ENCODE measurements at regions not wholly inside any gene's neighbourhood (a gene's known extent, or its start where the extent isn't known, plus 50 kb on each side); places are given as distances from the start of the nearest gene placed in this dataset.

DNA sequence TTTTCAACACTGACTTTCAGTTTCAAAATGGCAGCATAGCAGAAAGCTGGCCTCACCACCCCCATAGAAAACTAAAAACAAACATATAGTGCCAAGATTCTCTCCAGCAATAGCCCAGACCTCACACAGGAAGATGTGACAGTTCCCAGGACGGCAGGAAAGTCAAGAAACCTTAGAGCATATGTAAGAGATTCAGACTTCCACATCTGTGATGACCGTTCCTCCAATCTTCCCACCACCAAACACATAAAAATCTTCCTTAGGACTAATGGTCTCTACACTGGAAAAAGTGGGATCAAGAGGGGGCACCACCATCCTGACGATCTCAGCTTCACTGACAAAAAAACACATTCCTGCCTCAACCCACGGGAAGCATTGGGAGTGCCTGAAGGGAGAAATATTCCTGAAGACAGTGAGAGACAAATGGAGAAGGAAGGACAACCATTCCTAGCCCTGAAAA is 134.1 kb upstream of the CPXCR1 start:
- no peak overlapping the region for H3K9ac ChIP-seq (ENCODE audit: low read depth, low read length)
- ATAC-seq (ENCODE audit: low read depth) = no peak
- POLR2A ChIA-PET (ENCODE audit: unreplicated experiment) = no interaction called here
- no peak overlapping the region for H2BK120ac ChIP-seq (ENCODE audit: low read depth, low read length)
- no peaks in the 10 kb centered on the region for H3K9me1 ChIP-seq (ENCODE audit: insufficient read depth, low read length)
- intact Hi-C loops (cut with micrococcal nuclease) = no loop called here
- WGBS, 2 experiments (ENCODE audit: extremely low coverage in 2 of 2, insufficient read length in 1 of 2) = no CpG with 5 or more reads among the region's 4 CpGs
- H4K8ac ChIP-seq (ENCODE audit: low read depth in 2 of 2, low read length in 2 of 2) = no peak overlapping the region
- no peaks in the 10 kb centered on the region for H4K20me1 ChIP-seq (ENCODE audit: insufficient read depth, low read length)
- no peak overlapping the region for H2BK5ac ChIP-seq (ENCODE audit: low read depth, low read length, poor library complexity, severe bottlenecking)
- TF ChIP-seq MXI1 (IDR thresholded peaks at IDR 0.05; ENCODE audit: borderline replicate concordance, low read depth, low read length) (no peak), POLR2A (IDR thresholded peaks at IDR 0.05; ENCODE audit: low read depth, low read length) (no peak), RFX5 (IDR thresholded peaks at IDR 0.05; ENCODE audit: low read depth, low read length) (no peak), CHD1 (IDR thresholded peaks at IDR 0.05; ENCODE audit: low read depth, low read length) (no peak), NFE2L2 (IDR thresholded peaks at IDR 0.05; ENCODE audit: low read depth, low read length) (no peak), RCOR1 (IDR thresholded peaks at IDR 0.05; ENCODE audit: insufficient replicate concordance, low read length) (no peak), MAFK (IDR thresholded peaks at IDR 0.05; ENCODE audit: low read depth, low read length) (no peak), CEBPB (IDR thresholded peaks at IDR 0.05; ENCODE audit: low read depth, low read length) (no peak), FOS (IDR thresholded peaks at IDR 0.05; ENCODE audit: low read depth, low read length) (no peak), RAD21 (IDR thresholded peaks at IDR 0.05; ENCODE audit: low read length) (no peak), SMC3 (IDR thresholded peaks at IDR 0.05; ENCODE audit: low read depth, low read length) (no peak), MAZ (IDR thresholded peaks at IDR 0.05; ENCODE audit: borderline replicate concordance, low read depth, low read length) (no peak), BHLHE40 (IDR thresholded peaks at IDR 0.05; ENCODE audit: low read depth, low read length) (no peak)
- TF ChIP-seq, protein P1, sequence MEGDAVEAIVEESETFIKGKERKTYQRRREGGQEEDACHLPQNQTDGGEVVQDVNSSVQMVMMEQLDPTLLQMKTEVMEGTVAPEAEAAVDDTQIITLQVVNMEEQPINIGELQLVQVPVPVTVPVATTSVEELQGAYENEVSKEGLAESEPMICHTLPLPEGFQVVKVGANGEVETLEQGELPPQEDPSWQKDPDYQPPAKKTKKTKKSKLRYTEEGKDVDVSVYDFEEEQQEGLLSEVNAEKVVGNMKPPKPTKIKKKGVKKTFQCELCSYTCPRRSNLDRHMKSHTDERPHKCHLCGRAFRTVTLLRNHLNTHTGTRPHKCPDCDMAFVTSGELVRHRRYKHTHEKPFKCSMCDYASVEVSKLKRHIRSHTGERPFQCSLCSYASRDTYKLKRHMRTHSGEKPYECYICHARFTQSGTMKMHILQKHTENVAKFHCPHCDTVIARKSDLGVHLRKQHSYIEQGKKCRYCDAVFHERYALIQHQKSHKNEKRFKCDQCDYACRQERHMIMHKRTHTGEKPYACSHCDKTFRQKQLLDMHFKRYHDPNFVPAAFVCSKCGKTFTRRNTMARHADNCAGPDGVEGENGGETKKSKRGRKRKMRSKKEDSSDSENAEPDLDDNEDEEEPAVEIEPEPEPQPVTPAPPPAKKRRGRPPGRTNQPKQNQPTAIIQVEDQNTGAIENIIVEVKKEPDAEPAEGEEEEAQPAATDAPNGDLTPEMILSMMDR (conservative IDR thresholded peaks at IDR 0.05; ENCODE audit: low read depth, low read length) = no peak
- TF ChIP-seq, protein P2, sequence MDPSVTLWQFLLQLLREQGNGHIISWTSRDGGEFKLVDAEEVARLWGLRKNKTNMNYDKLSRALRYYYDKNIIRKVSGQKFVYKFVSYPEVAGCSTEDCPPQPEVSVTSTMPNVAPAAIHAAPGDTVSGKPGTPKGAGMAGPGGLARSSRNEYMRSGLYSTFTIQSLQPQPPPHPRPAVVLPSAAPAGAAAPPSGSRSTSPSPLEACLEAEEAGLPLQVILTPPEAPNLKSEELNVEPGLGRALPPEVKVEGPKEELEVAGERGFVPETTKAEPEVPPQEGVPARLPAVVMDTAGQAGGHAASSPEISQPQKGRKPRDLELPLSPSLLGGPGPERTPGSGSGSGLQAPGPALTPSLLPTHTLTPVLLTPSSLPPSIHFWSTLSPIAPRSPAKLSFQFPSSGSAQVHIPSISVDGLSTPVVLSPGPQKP (IDR thresholded peaks at IDR 0.05; ENCODE audit: borderline replicate concordance, low read depth, low read length) = no peak
- TF ChIP-seq, protein P3, sequence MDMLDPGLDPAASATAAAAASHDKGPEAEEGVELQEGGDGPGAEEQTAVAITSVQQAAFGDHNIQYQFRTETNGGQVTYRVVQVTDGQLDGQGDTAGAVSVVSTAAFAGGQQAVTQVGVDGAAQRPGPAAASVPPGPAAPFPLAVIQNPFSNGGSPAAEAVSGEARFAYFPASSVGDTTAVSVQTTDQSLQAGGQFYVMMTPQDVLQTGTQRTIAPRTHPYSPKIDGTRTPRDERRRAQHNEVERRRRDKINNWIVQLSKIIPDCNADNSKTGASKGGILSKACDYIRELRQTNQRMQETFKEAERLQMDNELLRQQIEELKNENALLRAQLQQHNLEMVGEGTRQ (IDR thresholded peaks at IDR 0.05; ENCODE audit: low read depth, low read length) = no peak
- no peak overlapping the region for H4K91ac ChIP-seq (ENCODE audit: insufficient read depth, low read depth, low read length)
- dilution Hi-C loops (cut with HindIII; ENCODE audit: low sequenced_read_pairs, unreplicated experiment) = no loop called here
- no peak overlapping the region for H4K5ac ChIP-seq (ENCODE audit: low read depth, low read length)
- in situ Hi-C loops (cut with MboI; ENCODE audit: low sequenced_read_pairs) = no loop called here
- H3K23ac ChIP-seq (ENCODE audit: low read depth, low read length) = no peak overlapping the region
- no peak overlapping the region for H3K27ac ChIP-seq (ENCODE audit: insufficient read depth, low read length)
- no peak overlapping the region for H3K14ac ChIP-seq (replicated peaks; ENCODE audit: low read depth, low read length)
- no peak overlapping the region for H2BK20ac ChIP-seq (ENCODE audit: low read depth, low read length)
- no peaks in the 10 kb centered on the region for H3K79me1 ChIP-seq (ENCODE audit: low read depth in 1 of 2, low read length in 2 of 2)
- no peak overlapping the region for H3K18ac ChIP-seq (ENCODE audit: low read depth, low read length)
- no peaks in the 10 kb centered on the region for H3K27me3 ChIP-seq (ENCODE audit: control insufficient read depth, insufficient read depth, low read length)
- H3K36me3 ChIP-seq (ENCODE audit: control insufficient read depth, insufficient read depth, low read length) = no peaks in the 10 kb centered on the region
- no peak overlapping the region for H2AFZ ChIP-seq (replicated peaks; ENCODE audit: low read length, poor library complexity)
- H2BK15ac ChIP-seq (ENCODE audit: low read depth, low read length) = no peak overlapping the region
- no peaks in the 10 kb centered on the region for H3K9me3 ChIP-seq (ENCODE audit: control insufficient read depth, insufficient read depth, low read length)
- DNase-seq = no peak
- CTCF ChIA-PET = no interaction called here
- no peak overlapping the region for H2AK9ac ChIP-seq (replicated peaks; ENCODE audit: low read depth, low read length, poor library complexity)
- H3K4ac ChIP-seq (ENCODE audit: low read depth, low read length) = no peak overlapping the region
- no peaks in the 10 kb centered on the region for H3K4me1 ChIP-seq (ENCODE audit: control insufficient read depth, insufficient read depth, low read length)
- no peak overlapping the region for H3K4me2 ChIP-seq (ENCODE audit: low read depth, low read length)
- H3K4me3 ChIP-seq (ENCODE audit: insufficient read depth, low read depth, low read length) = no peak overlapping the region
- H2AK5ac ChIP-seq (ENCODE audit: low read depth, low read length) = no peak overlapping the region
- no TSS peak for BruUV-seq (replicated peaks)
- H3K56ac ChIP-seq (ENCODE audit: extremely low read depth, insufficient read depth, low read length) = no peak overlapping the region
